GM12873 (cell line): ENCODE measurements at regions not wholly inside any gene's neighbourhood (a gene's known extent, or its start where the extent isn't known, plus 50 kb on each side); places are given as distances from the start of the nearest gene placed in this dataset.

Experiments
- CTCF ChIP-seq: IDR thresholded peaks from 2 replicates; pipeline ENCODE4 v1.5.1; 2012; ENCODE audit warnings: low read depth, mild to moderate bottlenecking, moderate library complexity, low read length, control low read depth; ENCODE audit not compliant: insufficient read depth; ENCODE audit errors: missing control alignments

DNA sequence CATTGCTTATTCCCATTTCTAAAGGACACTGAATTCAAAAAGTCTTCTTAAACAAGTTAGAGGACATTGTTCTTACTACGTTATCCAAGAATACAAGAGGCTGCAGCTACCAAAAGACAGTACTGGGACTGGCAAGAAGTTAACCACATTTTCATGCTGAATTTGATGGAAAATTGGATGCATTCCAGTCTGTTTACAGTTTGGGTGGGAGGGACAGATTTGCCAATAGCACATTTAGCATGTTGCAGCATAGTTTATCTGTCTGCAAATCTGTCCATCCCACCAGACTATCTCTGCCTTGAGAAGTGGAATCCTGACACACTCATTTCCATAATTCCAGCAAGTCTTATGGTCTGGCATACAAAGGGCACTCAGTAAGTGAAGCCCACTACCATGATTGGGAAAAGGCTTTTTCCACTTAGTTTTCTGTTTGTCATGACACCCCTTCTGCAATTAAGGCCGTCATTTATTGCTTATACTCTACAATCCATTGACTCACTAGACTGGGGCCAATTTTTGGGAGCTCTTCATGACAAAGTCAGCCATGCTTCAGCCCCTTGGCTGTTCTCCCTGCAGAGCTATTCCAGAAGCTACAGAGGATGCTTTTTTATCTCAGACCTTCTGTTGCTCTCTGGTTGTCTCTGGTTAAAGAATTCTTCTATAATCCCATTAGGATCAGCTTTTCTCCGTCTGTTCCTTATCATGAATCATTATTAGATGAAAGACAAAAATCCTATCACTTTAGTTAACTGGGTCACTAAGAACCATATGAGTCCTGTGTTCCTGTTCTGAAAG lies 355.8 kb upstream of the PTBP2 start:
- TF ChIP-seq CTCF = no peak

DNA sequence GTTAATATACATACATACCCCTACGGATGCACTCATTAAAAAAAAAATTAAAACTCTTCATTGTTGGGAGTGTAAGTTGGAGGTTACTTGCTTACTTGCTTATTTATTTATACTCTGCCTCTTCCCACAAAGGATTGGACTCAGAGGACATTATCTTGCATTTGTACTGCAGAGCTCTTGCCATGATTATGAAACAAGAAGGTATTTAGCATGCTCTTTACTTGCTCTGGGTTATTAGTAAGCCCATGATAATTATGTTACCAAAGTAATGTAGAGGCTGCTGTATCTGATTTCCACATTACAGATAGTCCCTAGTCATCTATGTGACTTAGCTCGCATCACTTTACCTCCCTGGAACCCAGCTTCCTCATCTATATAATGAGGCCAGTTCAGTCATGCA lies 355.1 kb upstream of the PTBP2 start:
- no peak for TF ChIP-seq CTCF

DNA sequence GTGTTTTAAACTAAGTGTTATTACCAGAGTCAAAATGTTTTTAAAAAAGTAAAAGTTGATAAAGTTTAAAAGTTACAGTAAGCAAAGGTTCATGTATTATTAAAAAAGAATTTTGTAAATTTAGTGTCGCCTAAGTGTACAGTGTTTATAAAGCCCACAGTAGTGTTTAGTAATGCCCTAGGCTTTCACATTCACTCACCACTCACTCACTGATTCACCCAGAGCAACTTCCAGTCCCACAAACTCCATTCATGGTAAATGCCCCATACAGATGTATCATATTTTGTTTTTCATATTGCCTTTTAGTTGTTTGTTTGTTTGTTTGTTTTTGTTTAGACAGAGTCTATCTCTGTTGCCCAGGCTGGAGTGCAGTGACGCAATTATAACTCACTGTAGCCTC lies 353.8 kb upstream of the PTBP2 start:
- no peak for TF ChIP-seq CTCF

DNA sequence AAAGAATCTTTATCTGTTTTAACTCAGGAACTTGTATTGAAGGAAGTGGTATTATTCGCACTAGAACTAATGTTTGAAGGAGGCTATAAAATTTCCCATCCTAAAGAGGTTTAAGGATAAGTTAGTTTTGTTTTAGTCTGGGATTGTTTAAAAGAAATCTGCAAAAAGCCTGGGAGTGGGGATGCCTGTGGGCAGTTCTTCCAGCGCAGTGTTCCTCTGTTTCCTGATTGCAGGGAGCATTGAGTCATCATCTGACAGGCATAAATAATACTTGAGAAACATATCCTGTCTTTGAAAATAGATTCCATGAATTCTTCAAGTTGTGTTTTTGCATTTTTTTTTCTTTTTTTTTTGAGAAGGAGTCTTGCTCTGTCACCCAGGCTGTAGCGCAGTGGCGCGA lies 350.8 kb upstream of the PTBP2 start:
- no peak for TF ChIP-seq CTCF

GRCh38 chr1:96372881-96373280 lies 348.7 kb upstream of the PTBP2 start:
- TF ChIP-seq CTCF = no peak

DNA sequence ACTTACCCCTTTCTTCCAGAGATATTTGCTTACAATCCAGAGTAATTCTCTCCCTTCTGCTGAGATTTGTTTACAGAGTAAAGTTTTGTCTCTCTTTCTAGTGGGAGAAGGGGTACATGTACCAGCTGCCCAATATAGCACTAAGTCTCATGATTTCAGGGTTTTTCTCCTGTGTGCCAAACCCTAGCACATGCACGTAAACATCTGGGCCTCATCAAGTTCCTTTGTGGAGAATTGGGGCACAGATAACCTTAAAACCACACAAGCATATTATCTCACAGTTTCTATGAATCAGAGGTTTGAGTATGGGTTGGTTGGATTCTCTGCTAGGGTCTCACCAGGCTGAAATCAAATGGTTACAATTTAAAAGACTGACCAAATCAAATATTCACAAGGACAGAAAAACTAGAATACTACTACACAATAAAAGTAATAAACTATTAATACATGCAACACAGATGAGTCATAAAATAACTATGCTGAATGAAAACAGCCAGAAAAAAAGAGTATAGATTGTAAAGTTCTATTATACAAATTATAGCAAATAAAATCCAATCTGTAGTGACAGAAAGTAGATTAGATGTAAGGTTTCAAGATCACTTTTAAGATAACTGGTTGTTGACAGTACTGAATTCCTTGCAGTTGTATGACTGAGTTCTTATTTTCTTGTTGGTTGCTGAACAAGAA lies 347.4 kb upstream of the PTBP2 start:
- TF ChIP-seq CTCF = no peak

- TF ChIP-seq CTCF = no peak
Measured at GRCh38 chr1:96376846-96377245, 344.7 kb upstream of the PTBP2 start.
